Pons (tissue), 1 donor: ENCODE measurements at regions not wholly inside any gene's neighbourhood (a gene's known extent, or its start where the extent isn't known, plus 50 kb on each side); places are given as distances from the start of the nearest gene placed in this dataset.

Source experiments
- DNase-seq: peaks from one replicate; pipeline ENCODE4 v3.0.0-alpha.2; 2016; ENCODE audit warnings: low spot score

DNA sequence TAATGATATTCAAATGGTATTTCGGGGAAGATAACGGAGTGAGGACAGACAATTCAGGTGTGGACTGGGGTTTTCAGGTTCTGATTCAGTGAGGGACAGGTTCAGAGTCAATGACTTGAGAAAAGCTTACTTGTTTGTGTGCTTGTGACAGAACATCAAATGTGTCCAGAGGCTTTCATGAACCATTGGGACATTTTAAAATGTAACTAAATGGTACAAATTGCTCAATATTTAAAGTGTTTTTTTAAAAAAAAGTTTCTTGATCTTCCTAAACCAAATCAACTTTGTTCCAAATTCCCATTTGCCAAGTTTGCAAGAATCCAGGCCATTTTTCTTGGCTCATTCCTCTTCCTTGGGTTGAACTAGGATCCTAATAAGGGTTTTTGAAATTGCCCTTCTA lies 59.4 kb upstream of the BZW1 start:
- no peak for DNase-seq

DNA sequence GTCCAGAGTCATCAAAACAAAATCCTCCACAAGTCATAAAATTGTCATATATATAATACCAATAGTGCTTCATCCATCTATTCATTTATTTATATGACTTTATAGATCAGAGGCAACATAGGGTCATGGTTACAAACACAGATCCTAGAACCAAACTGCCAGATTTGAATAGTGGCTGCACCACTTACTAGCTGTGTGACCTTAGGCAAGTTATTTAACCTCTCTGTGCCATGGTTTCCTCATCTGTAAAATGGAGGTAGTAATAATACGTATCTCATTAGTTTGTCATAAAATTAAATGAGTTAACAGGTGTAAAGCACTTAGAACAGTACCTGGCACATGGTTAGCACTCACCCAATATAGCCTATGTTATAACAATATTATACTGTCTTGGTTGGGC lies 58.9 kb upstream of the BZW1 start:
- DNase-seq, result no peak

DNA sequence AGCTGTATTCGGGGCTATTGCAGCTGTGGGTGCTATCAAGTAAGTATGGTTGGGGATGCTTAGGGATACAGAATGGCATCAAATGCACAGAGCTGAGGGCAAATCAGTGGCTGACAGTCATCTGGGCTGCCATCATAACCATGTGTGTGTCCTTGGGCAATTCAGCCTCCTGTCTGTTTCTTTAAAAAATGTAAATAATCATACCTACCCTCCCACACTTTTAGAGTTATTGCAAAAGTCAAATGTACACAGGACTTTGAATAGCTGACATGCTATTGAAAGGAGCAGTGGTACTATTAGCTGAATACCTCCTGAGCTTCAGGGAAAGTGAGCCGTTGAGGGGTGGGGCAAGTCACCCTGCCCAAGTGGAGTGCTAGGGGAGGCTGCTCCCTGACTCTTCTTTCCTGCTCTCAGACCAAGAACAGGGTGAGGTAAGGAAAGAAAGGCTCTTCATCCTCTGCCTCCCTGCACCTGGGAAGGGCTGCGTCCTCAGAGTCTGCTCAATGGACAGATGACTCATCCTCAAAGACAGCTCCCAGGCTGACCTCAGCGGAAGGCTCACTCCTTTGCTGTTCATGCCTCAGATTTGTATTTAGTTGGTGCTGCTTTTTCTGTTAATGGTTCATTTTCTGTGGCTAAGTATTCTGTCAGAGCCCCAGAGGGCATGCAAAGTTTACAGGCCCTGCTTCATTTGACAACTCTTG lies 54.9 kb upstream of the BZW1 start:
- DNase-seq, result no peak

DNA sequence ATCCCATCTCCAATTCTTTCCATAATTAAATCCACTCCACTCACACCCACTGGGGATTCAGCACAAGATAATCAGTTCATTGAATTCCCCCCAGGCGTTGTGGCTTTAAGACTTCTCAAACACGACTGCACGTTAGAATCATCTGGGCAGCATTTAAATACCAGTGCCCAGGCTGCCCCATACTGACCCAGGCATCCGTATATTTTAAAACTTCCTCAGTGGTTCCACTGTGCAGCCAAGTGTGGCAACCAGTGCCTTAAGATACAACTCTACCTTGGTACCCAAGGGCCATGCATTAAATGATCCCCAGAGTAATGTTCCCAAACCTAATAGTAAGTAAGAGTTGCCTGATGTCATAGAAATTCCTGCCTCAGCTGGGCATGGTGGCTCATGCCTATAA lies 54.3 kb upstream of the BZW1 start:
- DNase-seq, result no peak

DNA sequence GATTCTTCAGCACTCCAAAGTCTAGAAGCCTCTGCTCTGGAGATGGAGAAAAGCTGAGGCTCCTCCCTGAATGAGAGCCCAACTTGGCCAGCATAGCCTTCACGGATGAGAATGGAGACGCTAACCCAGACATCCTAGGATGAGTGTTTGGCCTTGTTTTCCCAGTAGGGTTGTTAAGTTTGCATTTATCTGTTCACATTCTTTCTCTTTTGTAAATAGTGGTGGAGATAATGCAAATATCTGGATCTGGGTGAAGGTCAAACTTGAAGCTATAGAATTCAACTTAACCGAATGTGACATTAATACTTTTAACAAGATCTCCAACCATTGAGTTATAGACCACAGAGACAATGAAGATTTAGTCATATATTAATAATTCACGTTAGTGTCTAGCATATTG lies 53.4 kb upstream of the BZW1 start:
- DNase-seq, result no peak

DNA sequence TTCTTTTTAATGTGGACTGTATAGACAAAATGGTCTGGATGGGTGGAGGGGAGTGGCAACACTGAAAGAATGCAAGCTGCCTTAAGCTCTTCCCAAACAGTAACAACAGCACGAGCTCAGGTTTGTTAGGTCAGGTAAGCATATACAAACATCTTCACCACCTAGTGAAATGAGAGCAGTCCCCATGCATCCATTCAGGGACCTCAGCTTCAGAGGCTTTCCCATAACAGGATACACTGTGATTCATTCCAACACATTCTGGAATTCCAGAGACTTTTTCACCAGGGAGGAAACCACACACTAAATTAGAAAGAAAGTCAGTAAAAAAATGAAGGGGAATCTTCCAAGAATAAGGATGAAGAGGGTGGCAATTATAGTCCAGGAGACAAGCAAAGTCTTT lies 50.4 kb upstream of the BZW1 start:
- no peak for DNase-seq
